ENCODE measurements at regions not wholly inside any gene's neighbourhood (a gene's known extent, or its start where the extent isn't known, plus 50 kb on each side); places are given as distances from the start of the nearest gene placed in this dataset.

GRCh38 chr9:14433351-14434157 lies 119.6 kb upstream of the NFIB start (continued):
- TF ChIP-seq MGA (IDR thresholded peaks at IDR 0.05) (no peak), ZNF740 (CRISPR knock-in tag; IDR thresholded peaks at IDR 0.05) (no peak), ZNF740 (tag; IDR thresholded peaks at IDR 0.05) (no peak), HOMEZ (CRISPR knock-in tag; IDR thresholded peaks at IDR 0.05) (no peak), ZNF507 (tag; conservative IDR thresholded peaks at IDR 0.05) (no peak), ATF6 (CRISPR knock-in tag; IDR thresholded peaks at IDR 0.05) (no peak), STAT5B (CRISPR knock-in tag; IDR thresholded peaks at IDR 0.05) (no peak), NRF1 (conservative IDR thresholded peaks at IDR 0.05 in 1 of 2, IDR thresholded peaks at IDR 0.05 in 1 of 2) (no peak), ZNF395 (CRISPR knock-in tag; IDR thresholded peaks at IDR 0.05) (no peak)

Measured in K562 (cell line).